ENCODE measurements at regions not wholly inside any gene's neighbourhood (a gene's known extent, or its start where the extent isn't known, plus 50 kb on each side); places are given as distances from the start of the nearest gene placed in this dataset.

DNA sequence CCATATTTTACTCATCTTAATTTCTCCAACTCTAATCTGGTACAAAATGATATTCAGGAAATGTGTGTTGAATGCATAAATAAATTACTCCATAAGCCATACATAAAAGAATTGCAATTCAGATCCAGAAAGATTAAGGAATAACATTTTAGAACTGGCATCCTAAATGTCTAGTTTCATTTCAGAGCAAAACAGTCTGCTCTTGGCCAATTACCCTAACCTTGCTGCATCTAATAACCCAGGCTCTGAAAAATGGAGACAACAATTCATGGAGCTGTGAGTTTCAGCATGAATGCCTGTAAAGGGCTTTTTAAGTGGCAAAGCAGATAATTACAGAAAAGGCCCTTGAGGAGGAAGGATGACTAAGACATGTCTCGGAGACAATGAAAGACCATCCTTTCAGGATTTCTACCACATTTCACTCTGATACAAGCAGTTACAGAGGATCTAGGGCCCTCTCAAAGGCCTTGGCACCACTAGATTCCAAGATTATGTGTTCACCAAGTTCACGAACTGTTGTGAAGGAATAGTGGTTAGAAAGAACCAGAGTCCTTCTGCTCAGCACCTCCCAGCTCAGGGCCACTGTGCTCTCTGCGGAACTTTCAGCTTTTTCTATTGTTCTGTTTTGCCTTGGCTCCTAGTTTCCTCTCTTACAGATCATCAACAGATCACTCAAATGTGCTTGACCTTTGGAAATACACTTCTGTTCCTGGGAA lies 157.6 kb upstream of the BLID start:
- TF ChIP-seq, protein P1, sequence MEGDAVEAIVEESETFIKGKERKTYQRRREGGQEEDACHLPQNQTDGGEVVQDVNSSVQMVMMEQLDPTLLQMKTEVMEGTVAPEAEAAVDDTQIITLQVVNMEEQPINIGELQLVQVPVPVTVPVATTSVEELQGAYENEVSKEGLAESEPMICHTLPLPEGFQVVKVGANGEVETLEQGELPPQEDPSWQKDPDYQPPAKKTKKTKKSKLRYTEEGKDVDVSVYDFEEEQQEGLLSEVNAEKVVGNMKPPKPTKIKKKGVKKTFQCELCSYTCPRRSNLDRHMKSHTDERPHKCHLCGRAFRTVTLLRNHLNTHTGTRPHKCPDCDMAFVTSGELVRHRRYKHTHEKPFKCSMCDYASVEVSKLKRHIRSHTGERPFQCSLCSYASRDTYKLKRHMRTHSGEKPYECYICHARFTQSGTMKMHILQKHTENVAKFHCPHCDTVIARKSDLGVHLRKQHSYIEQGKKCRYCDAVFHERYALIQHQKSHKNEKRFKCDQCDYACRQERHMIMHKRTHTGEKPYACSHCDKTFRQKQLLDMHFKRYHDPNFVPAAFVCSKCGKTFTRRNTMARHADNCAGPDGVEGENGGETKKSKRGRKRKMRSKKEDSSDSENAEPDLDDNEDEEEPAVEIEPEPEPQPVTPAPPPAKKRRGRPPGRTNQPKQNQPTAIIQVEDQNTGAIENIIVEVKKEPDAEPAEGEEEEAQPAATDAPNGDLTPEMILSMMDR (IDR thresholded peaks at IDR 0.05; ENCODE audit: control insufficient read depth, extremely low read depth, insufficient read depth): no peak
- DNase-seq (ENCODE audit: low read depth): no peak
- H3K4me3 ChIP-seq (ENCODE audit: low read depth, low read length): no peak overlapping the region

DNA sequence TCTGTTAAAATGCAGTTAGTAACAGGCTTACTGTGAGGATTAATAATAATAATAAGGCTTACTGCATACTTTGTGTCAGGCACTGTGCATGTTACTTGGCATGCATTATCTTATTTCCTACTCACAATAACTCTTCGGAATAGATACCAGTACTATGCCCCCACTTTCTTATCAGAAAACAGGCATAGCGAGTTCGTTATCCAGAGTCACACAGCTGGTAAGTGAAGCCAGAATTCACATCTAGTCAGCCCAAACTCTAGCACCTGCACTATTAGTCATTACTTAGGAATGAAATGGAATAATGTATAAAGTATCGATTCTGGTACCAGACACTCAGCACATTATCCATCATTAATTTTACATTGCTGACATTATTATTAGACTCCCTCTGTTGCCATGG lies 155.7 kb upstream of the BLID start:
- TF ChIP-seq, protein P1 (IDR thresholded peaks at IDR 0.05; ENCODE audit: control insufficient read depth, extremely low read depth, insufficient read depth): no peak

DNA sequence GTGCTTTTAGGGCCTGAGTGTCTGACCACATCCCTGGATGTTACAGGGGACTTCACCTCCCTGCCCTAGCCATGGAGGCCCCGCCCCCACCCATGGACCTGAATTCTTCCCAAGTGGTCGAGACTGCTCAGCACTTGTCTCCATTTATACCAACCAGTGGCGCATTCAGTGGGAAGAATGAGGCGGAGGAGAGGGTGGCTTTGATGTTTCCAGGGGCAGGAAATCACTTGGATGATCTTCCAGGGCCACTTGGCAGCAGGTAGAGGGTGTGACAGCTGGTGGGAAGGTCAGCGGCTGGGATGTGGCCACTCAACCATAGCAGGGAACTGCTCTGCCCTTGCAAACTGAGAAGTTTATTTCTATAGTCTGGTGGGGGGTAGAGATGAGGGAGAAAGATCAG lies 155.1 kb upstream of the BLID start:
- TF ChIP-seq, protein P1 (IDR thresholded peaks at IDR 0.05; ENCODE audit: control insufficient read depth, extremely low read depth, insufficient read depth): no peak
- no peak overlapping the region for H3K4me3 ChIP-seq (ENCODE audit: low read depth, low read length)
- no peak for DNase-seq (ENCODE audit: low read depth)

More for the DNA sequence above, 155.7 kb upstream of the BLID start:
- no peak for DNase-seq (ENCODE audit: low read depth)
- no peak overlapping the region for H3K4me3 ChIP-seq (ENCODE audit: low read depth, low read length)

DNA sequence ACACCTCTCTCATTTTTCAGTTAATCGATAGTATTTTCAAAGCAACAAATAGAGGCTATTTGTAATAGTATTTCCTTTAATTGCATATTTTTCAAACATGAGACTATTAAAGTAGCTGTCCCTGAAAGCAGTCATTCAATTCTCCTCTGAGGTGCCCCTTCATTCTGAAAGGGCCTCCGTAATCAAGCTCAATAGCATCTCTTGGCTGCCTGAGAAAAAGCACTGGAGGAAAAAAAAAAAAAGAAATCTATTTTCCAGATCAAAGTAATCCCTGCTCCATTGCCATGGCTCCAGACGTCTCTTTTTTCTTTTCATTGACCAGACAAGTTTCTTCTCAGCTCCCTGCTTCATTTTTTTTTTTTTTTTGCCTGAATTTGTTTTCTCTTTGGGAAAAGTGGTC lies 154.5 kb upstream of the BLID start:
- no peak overlapping the region for H3K4me3 ChIP-seq (ENCODE audit: low read depth, low read length)
- DNase-seq (ENCODE audit: low read depth): no peak
- TF ChIP-seq, protein P1 (IDR thresholded peaks at IDR 0.05; ENCODE audit: control insufficient read depth, extremely low read depth, insufficient read depth): no peak

DNA sequence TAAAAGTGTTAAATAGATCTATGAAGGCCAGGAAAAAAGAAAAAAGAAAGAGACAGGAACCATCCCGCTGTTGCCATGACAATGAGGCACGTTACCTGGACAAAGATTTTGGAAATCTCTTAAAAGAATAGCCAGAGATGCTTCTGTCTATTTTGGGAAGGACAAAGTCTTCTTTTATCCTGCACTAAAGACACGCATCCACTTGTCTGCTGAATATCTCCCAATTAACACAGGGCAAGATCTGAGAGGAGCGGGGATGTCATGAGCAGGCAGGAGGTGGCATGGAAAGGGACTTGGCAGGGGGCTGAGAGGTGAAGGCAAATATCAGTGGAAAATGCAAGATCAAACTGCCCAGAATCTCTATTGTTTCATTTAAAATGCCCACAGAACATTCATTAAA lies 153.8 kb upstream of the BLID start:
- no peak for DNase-seq (ENCODE audit: low read depth)
- TF ChIP-seq, protein P1 (IDR thresholded peaks at IDR 0.05; ENCODE audit: control insufficient read depth, extremely low read depth, insufficient read depth): no peak
- H3K4me3 ChIP-seq (ENCODE audit: low read depth, low read length): no peak overlapping the region

DNA sequence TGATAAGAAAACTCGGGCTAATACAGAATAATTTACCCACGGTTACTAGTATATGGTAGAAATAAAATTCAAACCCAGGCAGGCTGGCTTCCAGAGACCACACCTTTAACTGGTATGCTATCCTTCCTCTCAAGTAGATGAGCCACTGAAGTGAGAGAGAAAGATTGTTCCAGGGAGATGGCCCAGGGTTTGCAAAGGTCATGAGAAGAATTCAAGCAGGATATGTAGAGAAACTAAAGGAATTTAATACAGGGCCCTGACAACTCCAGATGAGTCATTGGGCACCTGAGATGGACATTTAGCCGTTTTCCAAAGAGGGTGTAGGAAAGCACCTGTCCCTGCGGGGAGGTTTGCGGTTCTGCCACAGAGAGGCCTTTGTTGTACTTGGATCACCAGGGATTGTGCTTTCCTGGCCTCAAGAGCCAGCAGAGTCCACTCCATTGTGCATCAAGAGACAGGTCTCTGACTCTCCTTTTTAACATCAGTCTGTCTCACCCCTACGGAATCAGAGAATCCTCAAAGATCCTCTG lies 152.7 kb upstream of the BLID start:
- TF ChIP-seq, protein P1 (IDR thresholded peaks at IDR 0.05; ENCODE audit: control insufficient read depth, extremely low read depth, insufficient read depth): no peak
- no peak overlapping the region for H3K4me3 ChIP-seq (ENCODE audit: low read depth, low read length)
- DNase-seq (ENCODE audit: low read depth): no peak

DNA sequence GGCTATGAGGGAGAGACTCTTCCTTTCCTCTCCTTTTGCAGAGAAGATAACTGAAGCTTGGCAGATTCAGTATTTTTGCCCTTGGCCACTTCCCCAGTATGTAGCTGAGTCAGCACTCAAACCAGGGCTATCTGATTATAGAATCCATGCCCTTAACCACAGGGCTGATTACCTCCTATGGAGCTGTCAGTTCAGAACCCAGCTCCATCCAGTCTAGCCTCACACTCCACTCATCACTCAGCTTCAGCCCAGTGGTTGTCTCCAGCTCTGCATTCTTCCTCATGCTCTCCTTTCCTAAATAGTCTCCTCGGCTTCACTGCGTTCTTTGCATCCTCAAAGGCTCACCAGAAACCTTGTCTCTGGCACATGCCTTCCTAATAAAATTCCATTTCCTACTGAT lies 151.6 kb upstream of the BLID start:
- TF ChIP-seq, protein P1 (IDR thresholded peaks at IDR 0.05; ENCODE audit: control insufficient read depth, extremely low read depth, insufficient read depth): no peak
- no peak overlapping the region for H3K4me3 ChIP-seq (ENCODE audit: low read depth, low read length)
- DNase-seq (ENCODE audit: low read depth): no peak
